HG02884 (cell line): ENCODE measurements at regions not wholly inside any gene's neighbourhood (a gene's known extent, or its start where the extent isn't known, plus 50 kb on each side); places are given as distances from the start of the nearest gene placed in this dataset.

Experiments used
- ATAC-seq: cut with Tn5 transposase; IDR thresholded peaks from one replicate; pipeline ENCODE4 v1.9.1; 2021; ENCODE audit warnings: mild to moderate bottlenecking, moderate library complexity; ENCODE audit not compliant: unreplicated experiment

- no peak for ATAC-seq
These were observed 53.8 kb downstream of the ADM start for GRCh38 chr11:10358696-10359095.

DNA sequence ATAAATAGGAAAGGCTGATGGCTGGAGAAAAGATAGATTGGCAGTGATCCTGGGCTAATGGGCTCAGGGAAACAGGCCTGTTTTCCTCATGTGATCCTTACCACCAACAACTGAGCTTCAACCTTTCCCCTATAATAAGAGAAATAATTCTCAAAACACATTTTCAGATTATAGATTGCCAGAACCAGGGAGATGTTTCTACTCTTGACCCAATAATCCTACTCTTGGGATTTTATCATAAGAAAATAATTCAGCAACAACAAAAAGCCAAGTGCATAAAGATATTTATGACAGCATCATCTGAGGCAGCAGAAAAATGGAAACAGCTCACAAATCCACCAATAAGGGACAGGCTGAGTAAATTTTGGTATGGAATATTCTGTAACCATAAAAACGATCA, 54.3 kb downstream of the ADM start:
- no peak for ATAC-seq

GRCh38 chr11:10360835-10361234, 56.0 kb downstream of the ADM start:
- no peak for ATAC-seq

DNA sequence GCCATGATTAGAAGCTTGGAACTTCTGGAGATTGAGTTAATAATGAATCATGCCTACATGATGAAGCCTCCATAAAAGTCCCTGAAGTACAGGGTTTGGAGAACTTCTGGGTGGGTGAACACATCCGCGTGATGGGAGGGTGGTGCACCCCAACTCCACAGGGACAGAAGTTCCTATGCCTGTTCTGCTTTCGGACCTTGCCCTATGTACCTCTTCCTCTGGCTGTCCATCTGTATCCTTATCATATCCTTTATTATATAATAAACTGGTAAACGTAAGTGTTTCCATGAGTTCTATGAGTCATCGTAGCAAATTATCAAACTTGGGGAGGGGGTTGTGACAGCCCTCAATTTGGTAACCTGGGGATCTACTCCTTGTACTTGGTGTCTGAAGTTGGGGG, 60.2 kb downstream of the ADM start:
- no peak for ATAC-seq

DNA sequence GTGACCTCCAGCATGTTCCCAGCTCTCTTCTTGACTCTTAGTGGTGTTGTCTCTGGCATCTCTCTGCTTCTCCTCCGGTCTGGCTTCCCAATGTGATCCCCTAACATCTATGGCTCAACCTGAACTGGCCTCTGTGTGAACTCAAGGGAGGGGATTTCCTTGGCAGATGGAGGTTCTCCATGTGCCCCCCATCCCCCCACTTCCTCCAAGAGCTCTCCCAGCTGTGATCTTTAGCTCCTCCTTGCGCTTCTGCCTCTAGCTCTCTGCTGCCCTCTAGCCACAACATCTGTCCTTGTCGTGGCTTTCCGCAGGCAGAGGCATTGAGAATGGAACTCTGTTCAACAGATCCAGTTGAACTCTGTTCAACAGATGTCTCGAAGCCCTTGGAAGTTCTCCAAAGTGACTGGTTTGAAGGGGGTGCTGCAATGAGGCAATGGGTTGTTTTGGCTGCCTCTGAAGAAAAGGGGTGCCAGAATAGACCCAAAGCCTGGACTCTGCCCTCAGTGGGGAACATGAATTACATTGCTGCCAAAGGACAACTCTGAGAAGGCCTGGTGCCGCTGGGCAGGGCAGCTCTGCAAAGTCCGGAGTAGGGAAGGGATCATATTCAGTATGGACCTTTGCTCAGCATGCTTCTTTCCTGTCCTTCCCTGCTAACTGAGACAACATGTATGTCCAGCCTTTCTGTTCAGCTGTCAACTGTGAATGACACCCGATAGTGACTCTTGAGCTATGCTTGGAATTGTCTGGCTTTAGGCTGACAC, 61.9 kb downstream of the ADM start:
- ATAC-seq: peak; percentile 62

GRCh38 chr11:10371926-10372641, 67.2 kb downstream of the ADM start:
- ATAC-seq: no peak

DNA sequence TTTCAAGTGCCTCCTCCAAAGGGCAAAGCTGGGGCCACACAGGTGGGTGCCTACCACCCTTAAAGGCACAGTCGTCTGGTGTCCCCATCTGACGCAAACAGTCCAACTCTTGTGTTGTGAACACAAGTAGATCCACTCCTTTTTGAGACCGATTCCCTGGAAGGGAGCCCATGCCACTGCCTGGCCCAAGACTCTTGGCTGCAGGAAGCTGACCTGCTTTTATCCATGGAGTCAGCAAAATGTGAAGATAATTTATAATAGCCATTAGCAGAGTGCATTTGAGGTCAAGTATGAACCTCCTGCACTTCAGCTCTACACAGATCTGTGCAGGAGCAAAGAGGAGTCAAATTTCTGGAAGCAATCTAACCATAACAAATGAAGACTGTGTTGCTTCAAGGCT, 68.5 kb downstream of the ADM start:
- ATAC-seq: no peak

GRCh38 chr11:10373929-10374328, 69.1 kb downstream of the ADM start:
- no peak for ATAC-seq

DNA sequence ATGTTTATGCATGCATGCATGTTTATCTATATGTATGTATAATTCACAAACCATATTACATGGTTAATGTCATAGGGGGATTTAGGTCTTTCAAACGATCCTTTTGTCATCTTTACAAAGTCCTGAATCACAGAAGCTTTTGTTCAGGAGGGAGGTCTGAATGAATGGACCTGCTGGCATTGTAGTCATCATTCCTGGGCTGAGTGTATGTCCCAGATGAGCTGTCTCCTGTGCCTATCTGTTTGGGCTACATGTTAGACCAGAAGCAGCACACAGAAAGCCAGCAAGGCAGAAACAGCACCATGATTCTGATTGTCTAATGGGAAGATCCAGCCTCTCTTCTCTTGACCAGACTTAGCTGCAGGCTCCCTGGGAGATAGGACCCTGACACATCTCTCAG, 69.5 kb downstream of the ADM start:
- no peak for ATAC-seq

DNA sequence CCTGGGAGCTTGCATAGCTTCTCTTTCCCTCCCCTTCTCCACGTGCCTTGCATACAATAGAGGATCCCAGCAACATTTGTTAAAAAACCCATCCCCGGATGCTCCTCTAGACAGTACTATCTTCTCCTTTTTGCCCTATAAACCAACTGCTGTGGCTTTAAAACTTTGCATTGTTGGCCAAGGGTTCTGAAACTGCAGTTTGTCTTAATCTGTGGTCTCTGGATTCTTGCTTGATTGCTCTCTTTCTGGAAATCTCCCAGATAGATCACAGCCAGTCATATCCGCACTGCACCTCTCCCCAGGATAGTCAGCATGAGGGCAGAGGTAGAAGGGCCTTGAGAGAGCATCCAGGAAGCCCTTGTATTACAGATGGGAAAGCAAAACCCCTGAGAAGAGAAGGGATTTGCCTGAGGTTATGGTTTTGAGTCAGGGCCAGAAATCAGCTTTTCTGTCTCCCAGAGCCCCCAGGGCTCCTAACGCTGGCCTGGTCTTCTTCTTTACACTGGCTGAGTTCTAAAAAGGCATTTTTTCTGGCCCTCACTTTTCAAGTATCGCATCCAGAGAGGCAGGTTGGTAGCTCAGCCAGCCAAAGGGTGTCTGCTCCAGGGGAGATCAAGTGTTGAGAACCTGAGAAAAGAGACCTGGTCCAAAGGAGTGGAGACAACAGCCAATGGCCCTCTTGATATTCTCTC, 70.6 kb downstream of the ADM start:
- ATAC-seq: no peak

DNA sequence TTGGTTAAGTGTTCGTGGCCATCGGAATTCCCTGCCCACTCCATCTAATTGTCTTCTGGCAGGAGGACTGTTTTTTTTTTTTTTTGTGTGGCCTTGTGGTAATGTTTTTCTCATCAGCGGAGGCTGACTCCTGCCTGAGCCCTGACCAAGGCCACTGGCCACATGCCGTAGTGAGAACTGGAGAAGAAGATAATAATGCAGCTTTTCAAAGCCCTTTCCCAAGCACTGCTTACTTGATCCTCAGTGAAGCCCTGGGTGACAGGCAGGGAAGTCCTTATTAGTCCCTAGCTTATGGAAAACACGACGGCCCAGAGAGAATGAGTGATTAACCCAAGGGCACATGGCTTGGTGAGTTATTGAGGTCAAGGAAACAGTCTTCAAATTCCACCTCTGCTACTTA, 71.2 kb downstream of the ADM start:
- no peak for ATAC-seq

- ATAC-seq: no peak
These were observed 72.3 kb downstream of the ADM start for GRCh38 chr11:10377183-10377582.

GRCh38 chr11:10378362-10378761, 73.5 kb downstream of the ADM start:
- no peak for ATAC-seq

- no peak for ATAC-seq
These were observed 74.1 kb downstream of the ADM start for GRCh38 chr11:10379022-10379421.

GRCh38 chr11:10379426-10379825, 74.6 kb downstream of the ADM start:
- no peak for ATAC-seq

DNA sequence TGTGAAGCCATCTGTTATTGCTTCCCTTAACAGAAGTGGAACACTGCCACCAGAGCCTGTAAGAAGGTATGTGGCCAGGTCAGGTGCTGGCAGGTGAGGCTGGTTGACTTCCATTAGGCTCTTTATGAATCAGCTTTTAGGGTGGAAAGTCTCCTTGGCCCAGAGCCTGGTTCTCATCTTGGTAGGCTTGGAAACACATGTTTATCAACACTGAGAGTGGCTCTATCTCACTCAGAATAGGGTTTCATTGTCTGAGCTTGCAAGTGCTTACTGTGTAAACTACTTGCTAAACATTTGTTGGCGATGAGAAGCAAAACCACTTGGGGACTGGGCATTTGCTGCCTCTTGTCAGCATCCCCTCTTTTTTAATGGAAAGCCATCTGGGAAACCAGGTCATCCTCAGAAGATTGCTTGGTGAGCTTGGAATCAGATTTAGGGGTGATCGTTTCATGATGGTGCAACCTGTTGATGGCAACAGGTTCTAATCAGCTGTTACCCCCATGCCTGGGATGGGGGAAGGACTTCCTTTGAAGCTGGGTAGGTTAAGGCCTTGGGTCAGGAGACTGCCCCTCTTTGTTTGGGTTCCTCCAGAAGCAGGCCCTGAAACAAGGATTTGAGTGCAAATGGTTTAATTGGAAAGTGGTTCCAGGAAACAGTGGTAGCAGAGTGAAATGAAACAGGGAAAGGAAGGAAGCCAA, 75.0 kb upstream of the AMPD3 start:
- ATAC-seq: no peak

GRCh38 chr11:10380921-10381320, 74.1 kb upstream of the AMPD3 start:
- no peak for ATAC-seq

- ATAC-seq: no peak
These were observed 73.3 kb upstream of the AMPD3 start for GRCh38 chr11:10381736-10382135.

GRCh38 chr11:10382518-10382917, 72.5 kb upstream of the AMPD3 start:
- no peak for ATAC-seq

DNA sequence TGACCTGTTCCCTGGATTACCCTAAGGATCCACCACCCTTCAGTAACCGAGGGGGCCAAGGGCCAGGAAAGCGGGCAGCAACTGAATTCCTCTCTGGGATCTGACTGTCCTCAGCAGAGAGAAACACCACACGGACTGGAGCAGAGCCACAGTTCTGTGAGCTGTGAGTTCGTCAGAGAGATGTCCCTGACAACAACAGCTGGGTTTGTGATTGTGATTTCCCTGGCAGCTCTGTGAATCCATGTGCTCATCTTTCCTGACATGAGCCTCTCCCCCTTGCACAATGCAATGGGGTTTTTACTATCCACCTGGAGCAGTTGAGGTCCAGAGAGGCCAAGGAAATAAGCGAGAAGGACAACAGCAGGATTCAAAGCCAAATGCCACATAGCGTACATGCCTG, 69.4 kb upstream of the AMPD3 start:
- ATAC-seq: no peak

- ATAC-seq: no peak
These were observed 68.7 kb upstream of the AMPD3 start for GRCh38 chr11:10386361-10386760.

- no peak for ATAC-seq
These were observed 68.2 kb upstream of the AMPD3 start for GRCh38 chr11:10386861-10387205.
